HepG2 (cell line): ENCODE measurements at regions not wholly inside any gene's neighbourhood (a gene's known extent, or its start where the extent isn't known, plus 50 kb on each side); places are given as distances from the start of the nearest gene placed in this dataset.

Experiments
- ATAC-seq: fragments of 200-7000 bp; cut with Tn5 transposase; 3 replicates; pipeline ENCODE4 v1.9.1; 2020; ENCODE audit warnings: mild to moderate bottlenecking, moderate library complexity
- BruUV-seq: library from RNA; stranded (reverse); fragments of 400-500 nt; replicated peaks from 2 replicates; lab custom pipeline; 2021; lab: Mats Ljungman, UMichigan
- CTCF ChIA-PET: fragments of 300-600 bp; formaldehyde crosslinking; extraction: SDS; loops from one replicate; lab custom pipeline; 2021; ENCODE audit warnings: low total read pairs, inconsistent platforms, low intra/inter-chr PET ratio; lab: Yijun Ruan, JAX
- POLR2A ChIA-PET: fragments of 350-600 bp; sonication (Branson Sonifier 250); formaldehyde crosslinking; loops from one replicate; lab custom pipeline; 2020; ENCODE audit warnings: antibody characterized with exemption, inconsistent platforms; lab: Yijun Ruan, JAX
- DNase-seq: peaks from one replicate; pipeline ENCODE4 v3.0.0-alpha.2; 2015; ENCODE audit warnings: low spot score
- FAIRE-seq: peaks from 3 replicates; lab custom pipeline; 2011; peaks lifted over from hg19 to GRCh38; lab: Jason Lieb, UNC
- H2AFZ ChIP-seq: one replicate; pipeline ENCODE4 v1.6.1; 2011; ENCODE audit warnings: low read length, inconsistent platforms
- H3K27ac ChIP-seq: fragments of 300-600 bp; 3 replicates; pipeline ENCODE4 v1.8.0; 2011; ENCODE audit warnings: mixed run types, mild to moderate bottlenecking, mixed read lengths, low read length, inconsistent platforms; ENCODE audit not compliant: insufficient read depth; ENCODE audit errors: extremely low read length
- H3K27me3 ChIP-seq, 2 experiments: fragments of 200-600 bp in 1 of 2; 2 replicates in 1 of 2; 3 replicates in 1 of 2; pipeline versions ENCODE4 v1.6.0 to v1.8.0; 2011; ENCODE audit warnings: low read length in 2 of 2, mild to moderate bottlenecking in 2 of 2, moderate library complexity in 2 of 2, inconsistent platforms in 1 of 2; ENCODE audit not compliant: insufficient read depth in 2 of 2, control insufficient read depth in 1 of 2
- H3K36me3 ChIP-seq, 2 experiments: fragments of 200-600 bp in 1 of 2; replicated peaks in 1 of 2; 2 replicates in 1 of 2; 3 replicates in 1 of 2; pipeline versions ENCODE4 v1.5.1 to v1.8.0; 2011; ENCODE audit warnings: low read length in 2 of 2, inconsistent platforms in 1 of 2; ENCODE audit not compliant: insufficient read depth in 2 of 2, control insufficient read depth in 1 of 2
- H3K4me1 ChIP-seq: 2 replicates; pipeline ENCODE4 v1.5.1; 2012; ENCODE audit warnings: low read length, inconsistent platforms; ENCODE audit not compliant: insufficient read depth
- H3K4me2 ChIP-seq: 2 replicates; pipeline ENCODE4 v1.6.0; 2011; ENCODE audit warnings: low read depth, low read length, inconsistent platforms
- H3K4me3 ChIP-seq, 3 experiments: fragments of 200-600 bp in 1 of 3; sonication (generic), shearing (Covaris generic) in 1 of 3; replicated peaks in 1 of 3; 2 replicates each; pipeline ENCODE4 v1.5.1; 2011 to 2016; ENCODE audit warnings: low read length in 3 of 3, inconsistent platforms in 2 of 3, low read depth in 2 of 3, mild to moderate bottlenecking in 2 of 3, control low read depth in 1 of 3, mixed read lengths in 1 of 3; ENCODE audit not compliant: insufficient read depth in 1 of 3
- H3K79me2 ChIP-seq: one replicate; pipeline ENCODE4 v1.6.1; 2011; ENCODE audit warnings: low read length, inconsistent platforms; ENCODE audit not compliant: insufficient read depth
- H3K9ac ChIP-seq: 2 replicates; pipeline ENCODE4 v1.6.0; 2011; ENCODE audit warnings: mild to moderate bottlenecking, low read depth, low read length, inconsistent platforms; ENCODE audit not compliant: insufficient read depth
- H3K9me3 ChIP-seq: 2 replicates; pipeline ENCODE4 v1.5.1; 2012; ENCODE audit warnings: mild to moderate bottlenecking, low read length
- H4K20me1 ChIP-seq: 2 replicates; pipeline ENCODE4 v1.6.0; 2011; ENCODE audit warnings: inconsistent platforms, mild to moderate bottlenecking, low read length, moderate library complexity; ENCODE audit not compliant: insufficient read depth
- HES4 ChIP-seq: sonication (generic); formaldehyde crosslinking; IDR thresholded peaks from 2 replicates; pipeline ENCODE4 v1.9.0; 2021; ENCODE audit warnings: mild to moderate bottlenecking, missing genetic modification reagents, borderline replicate concordance
- HHEX ChIP-seq: IDR thresholded peaks from 2 replicates; pipeline ENCODE4 v1.6.1; 2016; ENCODE audit warnings: control low read depth
- HNRNPK ChIP-seq: fragments of 200-400 bp; formaldehyde crosslinking; IDR thresholded peaks from 2 replicates; pipeline ENCODE4 v1.6.1; 2018; ENCODE audit warnings: low read length, low read depth, moderate library complexity, mild to moderate bottlenecking; ENCODE audit not compliant: poor library complexity, severe bottlenecking
- NFE2L2 ChIP-seq: fragments of 150-350 bp; IDR thresholded peaks from 2 replicates; pipeline ENCODE4 v1.6.1; 2014; ENCODE audit warnings: low read length
- ZFP62 ChIP-seq: sonication (generic); formaldehyde crosslinking; IDR thresholded peaks from 2 replicates; pipeline ENCODE4 v1.4.0; 2020; ENCODE audit warnings: missing genetic modification reagents
- ZNF264 ChIP-seq: sonication (generic); formaldehyde crosslinking; IDR thresholded peaks from 2 replicates; pipeline ENCODE4 v1.4.0; 2020; ENCODE audit warnings: missing genetic modification reagents
- in situ Hi-C: cut with HindIII; loops from 2 replicates; pipeline ENCODE4 v1.10.0; 2017; ENCODE audit warnings: low pct_unique_long_range_greater_than_20kb; ENCODE audit not compliant: extremely low pct_ligation_motif_present
- intact Hi-C: fragments of 100-400 bp; cut with micrococcal nuclease; formaldehyde crosslinking; loops from one replicate; pipeline ENCODE4 v1.10.0; 2022; ENCODE audit not compliant: unreplicated experiment
- TF ChIP-seq, protein P1 (sequence below): sonication (generic); formaldehyde crosslinking; IDR thresholded peaks from 2 replicates; pipeline ENCODE4 v1.5.1; 2020; ENCODE audit warnings: mild to moderate bottlenecking, moderate library complexity, missing genetic modification reagents
- TF ChIP-seq, protein P2 (sequence below): sonication (generic); formaldehyde crosslinking; IDR thresholded peaks from 2 replicates; pipeline ENCODE4 v1.4.0; 2020; ENCODE audit warnings: mild to moderate bottlenecking, low read depth, missing genetic modification reagents

- CTCF ChIA-PET: no interaction called here
- no peak overlapping the region for H3K4me2 ChIP-seq
- no peak for DNase-seq
- no peak overlapping the region for H3K27ac ChIP-seq
- no peak overlapping the region for H3K4me3 ChIP-seq
- H3K9me3 ChIP-seq: peaks cover 68% of the 10 kb centered on the region
- no peaks in the 10 kb centered on the region for H3K27me3 ChIP-seq
- H3K4me1 ChIP-seq: no peaks in the 10 kb centered on the region
- ATAC-seq: no peak
- no peak for FAIRE-seq
- H3K9ac ChIP-seq: no peak overlapping the region
- no peak overlapping the region for H2AFZ ChIP-seq
- H4K20me1 ChIP-seq: no peaks in the 10 kb centered on the region
- BruUV-seq: no TSS peak
- TF ChIP-seq HES4 (no peak), HNRNPK (peak; percentile 63), HHEX (no peak), NFE2L2 (no peak)
- TF ChIP-seq, all 625 proteins: peak for 1
- in situ Hi-C loops (no loop called here), intact Hi-C loops (no loop called here)
- POLR2A ChIA-PET: no interaction called here
- no peaks in the 10 kb centered on the region for H3K36me3 ChIP-seq
- no peaks in the 10 kb centered on the region for H3K79me2 ChIP-seq
These were observed 214.2 kb downstream of the CHRM3 start for GRCh38 chr1:239600588-239600987.

GRCh38 chr1:239601108-239601507 lies 214.7 kb downstream of the CHRM3 start:
- TF ChIP-seq ZNF264 (CRISPR knock-in tag) (no peak), ZFP62 (no peak)
- TF ChIP-seq, protein P1, sequence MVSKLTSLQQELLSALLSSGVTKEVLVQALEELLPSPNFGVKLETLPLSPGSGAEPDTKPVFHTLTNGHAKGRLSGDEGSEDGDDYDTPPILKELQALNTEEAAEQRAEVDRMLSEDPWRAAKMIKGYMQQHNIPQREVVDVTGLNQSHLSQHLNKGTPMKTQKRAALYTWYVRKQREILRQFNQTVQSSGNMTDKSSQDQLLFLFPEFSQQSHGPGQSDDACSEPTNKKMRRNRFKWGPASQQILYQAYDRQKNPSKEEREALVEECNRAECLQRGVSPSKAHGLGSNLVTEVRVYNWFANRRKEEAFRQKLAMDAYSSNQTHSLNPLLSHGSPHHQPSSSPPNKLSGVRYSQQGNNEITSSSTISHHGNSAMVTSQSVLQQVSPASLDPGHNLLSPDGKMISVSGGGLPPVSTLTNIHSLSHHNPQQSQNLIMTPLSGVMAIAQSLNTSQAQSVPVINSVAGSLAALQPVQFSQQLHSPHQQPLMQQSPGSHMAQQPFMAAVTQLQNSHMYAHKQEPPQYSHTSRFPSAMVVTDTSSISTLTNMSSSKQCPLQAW (CRISPR knock-in tag): no peak
- TF ChIP-seq, protein P2, sequence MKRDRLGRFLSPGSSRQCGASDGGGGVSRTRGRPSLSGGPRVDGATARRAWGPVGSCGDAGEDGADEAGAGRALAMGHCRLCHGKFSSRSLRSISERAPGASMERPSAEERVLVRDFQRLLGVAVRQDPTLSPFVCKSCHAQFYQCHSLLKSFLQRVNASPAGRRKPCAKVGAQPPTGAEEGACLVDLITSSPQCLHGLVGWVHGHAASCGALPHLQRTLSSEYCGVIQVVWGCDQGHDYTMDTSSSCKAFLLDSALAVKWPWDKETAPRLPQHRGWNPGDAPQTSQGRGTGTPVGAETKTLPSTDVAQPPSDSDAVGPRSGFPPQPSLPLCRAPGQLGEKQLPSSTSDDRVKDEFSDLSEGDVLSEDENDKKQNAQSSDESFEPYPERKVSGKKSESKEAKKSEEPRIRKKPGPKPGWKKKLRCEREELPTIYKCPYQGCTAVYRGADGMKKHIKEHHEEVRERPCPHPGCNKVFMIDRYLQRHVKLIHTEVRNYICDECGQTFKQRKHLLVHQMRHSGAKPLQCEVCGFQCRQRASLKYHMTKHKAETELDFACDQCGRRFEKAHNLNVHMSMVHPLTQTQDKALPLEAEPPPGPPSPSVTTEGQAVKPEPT (CRISPR knock-in tag): no peak
- TF ChIP-seq, all 625 proteins: peak for 0
- BruUV-seq: no TSS peak
- H4K20me1 ChIP-seq: no peaks in the 10 kb centered on the region
- H3K79me2 ChIP-seq: no peaks in the 10 kb centered on the region
- no peak overlapping the region for H2AFZ ChIP-seq
- ChIA-PET CTCF (no interaction called here), POLR2A (no interaction called here)
- H3K27me3 ChIP-seq: no peaks in the 10 kb centered on the region
- no peak for DNase-seq
- H3K36me3 ChIP-seq: no peaks in the 10 kb centered on the region
- no peak overlapping the region for H3K27ac ChIP-seq
- no peak for ATAC-seq
- intact Hi-C loops (no loop called here), in situ Hi-C loops (no loop called here)
- no peak overlapping the region for H3K9ac ChIP-seq
- peaks cover 71% of the 10 kb centered on the region for H3K9me3 ChIP-seq
- H3K4me1 ChIP-seq: no peaks in the 10 kb centered on the region
- H3K4me2 ChIP-seq: no peak overlapping the region
- FAIRE-seq: no peak
- no peak overlapping the region for H3K4me3 ChIP-seq
